SH-SY5Y (cell line): ENCODE measurements at regions not wholly inside any gene's neighbourhood (a gene's known extent, or its start where the extent isn't known, plus 50 kb on each side); places are given as distances from the start of the nearest gene placed in this dataset.

Source experiments
- GATA2 ChIP-seq: IDR thresholded peaks from 2 replicates; pipeline ENCODE4 v1.6.1; 2011; ENCODE audit warnings: mild to moderate bottlenecking, low read depth, low read length
- GATA3 ChIP-seq: IDR thresholded peaks from 2 replicates; pipeline ENCODE4 v1.6.1; 2011; ENCODE audit warnings: low read depth, mild to moderate bottlenecking, low read length, moderate library complexity

DNA sequence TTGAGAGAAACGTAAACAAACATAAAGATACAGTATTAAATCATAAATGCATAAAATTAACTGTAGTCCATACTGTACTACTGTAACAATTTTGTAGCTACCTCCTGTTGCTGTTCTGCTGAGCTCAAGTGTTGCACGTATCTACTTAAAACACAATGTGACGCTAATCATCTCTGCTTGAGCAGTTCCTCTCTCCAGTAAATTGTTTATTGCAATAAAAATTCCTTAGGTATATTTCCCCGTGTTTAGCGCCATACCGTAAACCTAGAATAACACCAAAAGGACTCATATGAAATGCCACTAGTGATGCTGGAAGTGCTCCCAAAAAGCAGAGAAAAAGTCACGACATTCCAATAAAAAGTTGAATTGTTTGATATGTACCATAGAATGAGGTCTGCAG lies 152.3 kb downstream of the LRRN1 start:
- TF ChIP-seq GATA2 (no peak), GATA3 (no peak)
